Fibroblast of pulmonary artery (primary cell): ENCODE measurements at regions not wholly inside any gene's neighbourhood (a gene's known extent, or its start where the extent isn't known, plus 50 kb on each side); places are given as distances from the start of the nearest gene placed in this dataset.

Experiments
- DNase-seq: peaks from one replicate; pipeline ENCODE4 v3.0.0-alpha.2; 2010; ENCODE audit warnings: low read depth
- H3K4me3 ChIP-seq: replicated peaks from 2 replicates; pipeline ENCODE4 v1.5.1; 2011; ENCODE audit warnings: low read depth, mild to moderate bottlenecking, control low read depth, low read length, moderate library complexity
- TF ChIP-seq, protein P1 (sequence below): IDR thresholded peaks from 2 replicates; pipeline ENCODE4 v1.5.1; 2011; ENCODE audit warnings: mild to moderate bottlenecking, control low read depth, low read length, inconsistent platforms; ENCODE audit errors: missing control alignments

DNA sequence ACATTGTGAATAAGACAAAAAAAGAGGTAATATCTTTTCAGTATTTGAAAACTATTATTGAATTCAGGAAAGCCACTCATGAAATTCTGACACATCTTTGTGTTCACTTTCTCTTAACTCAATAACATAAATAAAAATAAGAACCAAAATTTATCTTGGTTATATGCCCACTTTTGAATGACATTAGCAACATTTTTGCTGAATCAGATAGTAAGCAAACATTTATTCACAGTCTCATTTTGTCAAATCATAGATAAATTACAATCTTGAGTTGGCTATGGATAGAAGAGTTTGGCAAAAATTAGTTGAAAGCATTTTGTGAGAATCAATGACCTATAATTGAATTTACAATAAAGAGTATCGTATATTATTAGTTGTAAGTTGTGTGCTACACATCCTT, 545.1 kb upstream of the PKDCC start:
- TF ChIP-seq, protein P1, sequence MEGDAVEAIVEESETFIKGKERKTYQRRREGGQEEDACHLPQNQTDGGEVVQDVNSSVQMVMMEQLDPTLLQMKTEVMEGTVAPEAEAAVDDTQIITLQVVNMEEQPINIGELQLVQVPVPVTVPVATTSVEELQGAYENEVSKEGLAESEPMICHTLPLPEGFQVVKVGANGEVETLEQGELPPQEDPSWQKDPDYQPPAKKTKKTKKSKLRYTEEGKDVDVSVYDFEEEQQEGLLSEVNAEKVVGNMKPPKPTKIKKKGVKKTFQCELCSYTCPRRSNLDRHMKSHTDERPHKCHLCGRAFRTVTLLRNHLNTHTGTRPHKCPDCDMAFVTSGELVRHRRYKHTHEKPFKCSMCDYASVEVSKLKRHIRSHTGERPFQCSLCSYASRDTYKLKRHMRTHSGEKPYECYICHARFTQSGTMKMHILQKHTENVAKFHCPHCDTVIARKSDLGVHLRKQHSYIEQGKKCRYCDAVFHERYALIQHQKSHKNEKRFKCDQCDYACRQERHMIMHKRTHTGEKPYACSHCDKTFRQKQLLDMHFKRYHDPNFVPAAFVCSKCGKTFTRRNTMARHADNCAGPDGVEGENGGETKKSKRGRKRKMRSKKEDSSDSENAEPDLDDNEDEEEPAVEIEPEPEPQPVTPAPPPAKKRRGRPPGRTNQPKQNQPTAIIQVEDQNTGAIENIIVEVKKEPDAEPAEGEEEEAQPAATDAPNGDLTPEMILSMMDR: no peak
- no peak for DNase-seq
- H3K4me3 ChIP-seq: no peak overlapping the region

DNA sequence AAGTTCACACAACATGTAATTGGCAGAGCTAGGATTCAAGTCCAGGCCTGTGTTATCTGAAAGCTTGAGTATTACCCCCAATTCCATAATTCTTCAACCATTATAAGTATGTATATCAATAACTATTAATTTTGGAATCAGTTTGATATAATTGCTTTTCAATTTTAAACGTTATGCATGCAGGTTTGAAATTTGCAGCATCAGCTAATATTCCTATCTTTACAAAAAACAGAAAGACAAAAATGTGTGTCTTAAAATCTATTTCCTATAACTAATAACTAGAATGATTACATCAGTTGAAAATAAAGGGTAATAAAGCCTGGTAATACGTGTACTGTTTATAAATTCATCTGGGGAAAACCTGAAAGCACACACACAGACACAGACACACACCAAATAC, 543.3 kb upstream of the PKDCC start:
- no peak overlapping the region for H3K4me3 ChIP-seq
- TF ChIP-seq, protein P1: no peak
- no peak for DNase-seq

DNA sequence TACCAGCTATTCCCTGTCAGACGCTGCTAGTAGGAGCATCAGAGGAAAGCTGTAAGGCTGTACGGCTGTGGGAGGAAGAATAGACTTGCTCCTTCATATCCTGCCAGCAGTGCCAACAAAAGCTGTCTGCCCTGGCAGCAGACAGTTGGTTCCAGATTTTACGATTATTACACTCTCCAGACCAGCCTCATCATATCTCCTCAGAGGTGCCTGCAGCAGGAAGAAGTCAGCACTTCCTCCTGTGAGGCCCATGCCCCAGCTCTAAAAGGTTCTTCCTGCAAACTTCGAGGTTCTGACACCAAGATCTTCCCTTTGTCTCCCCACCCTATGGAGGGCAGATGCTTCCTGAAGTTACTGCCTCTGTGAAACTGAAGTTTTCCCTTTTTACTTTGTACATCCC, 537.7 kb upstream of the PKDCC start:
- DNase-seq: no peak
- H3K4me3 ChIP-seq: no peak overlapping the region
- TF ChIP-seq, protein P1: no peak

DNA sequence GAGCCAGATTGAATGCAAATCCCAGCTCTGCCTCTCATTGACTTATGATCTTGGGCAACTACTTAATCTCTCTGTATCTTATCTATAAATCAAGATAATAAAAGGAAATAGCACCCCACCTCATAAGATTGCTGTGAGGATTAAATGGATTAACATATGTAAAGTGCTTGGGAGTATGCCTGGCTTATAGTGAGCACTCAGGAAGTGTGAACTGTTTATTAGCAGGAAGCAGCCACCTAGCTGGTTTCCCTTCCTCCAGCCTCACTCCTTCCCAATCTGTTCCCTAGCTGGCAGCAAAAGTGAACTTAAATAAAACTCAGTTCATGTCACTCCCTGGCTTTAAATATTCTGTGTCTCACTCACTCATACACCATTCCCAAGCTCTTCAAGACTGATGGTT, 526.6 kb upstream of the PKDCC start:
- H3K4me3 ChIP-seq: no peak overlapping the region
- no peak for DNase-seq
- TF ChIP-seq, protein P1: no peak

DNA sequence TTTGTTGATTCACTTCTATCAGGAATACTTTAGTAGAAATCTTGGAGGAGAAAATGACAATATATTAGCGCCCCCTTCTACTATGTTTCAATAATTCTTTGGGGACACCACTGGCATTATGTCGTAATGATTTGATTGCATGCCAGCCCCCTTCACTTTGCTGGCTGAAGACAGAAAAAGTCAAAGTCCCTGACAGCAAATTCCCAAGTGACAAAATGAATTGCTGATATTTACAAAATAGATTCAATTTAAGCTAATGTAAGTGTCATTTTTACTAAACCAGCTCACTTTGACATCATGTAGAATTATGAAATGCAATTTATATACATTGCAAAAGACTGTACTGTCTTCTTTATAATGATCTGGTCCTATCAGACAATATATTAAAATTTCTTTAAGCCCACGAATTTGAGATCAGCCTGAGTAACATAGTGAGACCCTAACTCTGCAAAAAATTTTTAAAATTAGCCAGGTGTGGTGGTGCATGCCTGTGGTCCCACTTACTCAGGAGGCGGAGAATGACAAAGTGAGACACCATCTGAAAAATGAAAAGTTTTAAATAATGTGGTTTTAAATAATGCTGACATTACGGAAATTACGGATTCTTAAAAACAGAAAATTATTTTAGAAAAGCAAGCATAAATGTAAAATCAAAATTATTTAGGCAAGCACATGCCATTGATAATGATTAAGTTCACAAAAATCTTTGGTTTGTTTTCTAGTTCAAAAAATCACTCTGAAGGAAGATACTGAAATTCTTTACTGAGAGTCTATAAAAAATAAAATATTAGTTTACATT, 520.1 kb upstream of the PKDCC start:
- no peak overlapping the region for H3K4me3 ChIP-seq
- TF ChIP-seq, protein P1: no peak
- DNase-seq: no peak

DNA sequence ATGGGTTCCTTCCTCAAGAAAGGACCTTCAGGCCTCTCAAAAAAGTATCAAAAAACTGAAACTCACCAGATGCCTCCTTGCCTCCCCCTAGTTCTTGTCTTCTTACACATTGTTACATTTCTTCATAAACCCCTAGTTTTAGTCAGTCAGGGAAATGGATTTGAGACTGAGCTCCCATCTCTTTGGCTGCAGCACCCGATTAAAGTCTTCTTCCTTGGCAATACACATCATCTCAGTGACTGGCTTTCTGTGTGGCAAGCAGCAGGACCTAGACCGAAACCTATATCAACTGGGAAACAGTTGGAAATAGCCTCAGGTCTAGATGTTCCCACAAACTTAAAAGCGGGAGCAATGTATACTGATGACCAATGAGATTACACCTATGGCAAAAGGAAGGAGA, 512.2 kb upstream of the PKDCC start:
- H3K4me3 ChIP-seq: no peak overlapping the region
- DNase-seq: no peak
- TF ChIP-seq, protein P1: no peak

DNA sequence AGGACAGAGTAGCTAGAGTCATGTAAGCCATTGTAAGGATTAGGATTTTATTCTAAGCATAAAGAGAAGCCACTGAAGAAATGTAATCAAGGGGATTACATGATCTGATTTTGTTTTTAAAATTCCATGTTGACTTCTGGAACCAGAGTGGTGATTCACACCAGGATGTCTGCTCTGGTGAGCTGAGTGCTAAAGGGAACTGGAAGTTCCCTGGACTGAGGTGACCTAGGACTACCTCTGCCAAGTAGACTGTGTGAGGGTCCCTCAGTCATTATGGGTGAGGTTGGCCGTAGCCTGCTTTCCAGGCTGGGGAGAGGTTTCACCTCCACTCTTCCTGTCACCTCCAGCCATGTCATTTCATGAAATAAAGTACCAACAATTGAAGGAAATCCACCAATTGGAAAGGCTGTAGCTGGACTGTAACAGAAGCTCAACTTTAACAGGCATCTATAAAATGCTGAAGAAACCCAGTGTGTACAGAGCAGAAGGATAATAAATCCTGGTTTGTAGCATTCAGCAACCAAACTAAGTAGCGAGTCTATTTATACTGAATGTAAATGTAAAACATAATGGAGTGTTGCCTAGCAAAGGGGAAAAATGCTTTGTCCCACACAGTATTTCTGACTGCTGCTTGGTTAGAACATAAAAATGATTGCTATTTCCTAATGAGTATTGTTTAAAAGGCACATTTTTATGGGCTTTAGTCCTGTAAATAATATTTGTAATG, 507.4 kb upstream of the PKDCC start:
- DNase-seq: no peak
- H3K4me3 ChIP-seq: no peak overlapping the region
- TF ChIP-seq, protein P1: no peak
